NOMO-1 treated with dmso at 0.1 percent for 144 hours (cell line): ENCODE measurements at regions not wholly inside any gene's neighbourhood (a gene's known extent, or its start where the extent isn't known, plus 50 kb on each side); places are given as distances from the start of the nearest gene placed in this dataset.
A peak's percentile ranks its signal among the peaks of the same experiment; 100 is the strongest.

Source experiments
- DNase-seq: peaks from one replicate; lab custom pipeline; 2025; ENCODE audit not compliant: unreplicated experiment; lab: John Stamatoyannopoulos, UW

DNA sequence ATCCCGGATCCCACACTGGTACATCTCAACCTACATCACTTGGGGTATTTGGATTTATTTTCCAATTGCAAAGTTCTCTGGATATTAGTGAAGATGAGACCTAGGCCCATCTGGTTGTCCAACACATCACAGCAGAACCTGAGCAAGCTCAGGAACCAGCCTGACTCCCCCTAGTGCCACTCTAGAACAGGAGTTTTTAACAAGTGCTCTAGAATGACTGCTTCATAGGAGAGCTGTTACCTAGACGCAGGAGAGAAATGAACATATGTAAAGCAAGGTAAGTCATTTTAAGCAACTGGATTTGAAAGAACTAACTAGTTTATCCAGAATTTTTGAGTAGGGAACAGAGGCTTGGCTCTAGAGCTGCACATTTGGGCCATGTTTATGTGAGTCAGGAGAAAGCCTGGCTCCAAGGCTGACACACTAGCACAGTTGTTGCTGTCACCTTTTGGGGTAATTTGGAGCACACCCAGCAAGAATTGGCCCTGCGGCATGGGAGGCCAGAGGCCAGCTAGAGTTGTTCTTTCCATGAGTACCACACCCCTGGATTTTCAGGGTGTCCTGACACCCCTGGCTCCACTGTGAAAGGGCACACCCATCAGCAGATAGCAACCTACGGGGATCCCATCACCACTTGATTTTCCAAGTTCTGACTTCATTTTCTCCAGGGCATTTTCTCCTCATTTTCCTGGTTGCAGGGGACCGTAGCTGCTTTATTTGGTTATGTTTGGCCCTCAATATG lies 110.9 kb upstream of the LPAR1 start:
- DNase-seq, result peak; percentile 4

DNA sequence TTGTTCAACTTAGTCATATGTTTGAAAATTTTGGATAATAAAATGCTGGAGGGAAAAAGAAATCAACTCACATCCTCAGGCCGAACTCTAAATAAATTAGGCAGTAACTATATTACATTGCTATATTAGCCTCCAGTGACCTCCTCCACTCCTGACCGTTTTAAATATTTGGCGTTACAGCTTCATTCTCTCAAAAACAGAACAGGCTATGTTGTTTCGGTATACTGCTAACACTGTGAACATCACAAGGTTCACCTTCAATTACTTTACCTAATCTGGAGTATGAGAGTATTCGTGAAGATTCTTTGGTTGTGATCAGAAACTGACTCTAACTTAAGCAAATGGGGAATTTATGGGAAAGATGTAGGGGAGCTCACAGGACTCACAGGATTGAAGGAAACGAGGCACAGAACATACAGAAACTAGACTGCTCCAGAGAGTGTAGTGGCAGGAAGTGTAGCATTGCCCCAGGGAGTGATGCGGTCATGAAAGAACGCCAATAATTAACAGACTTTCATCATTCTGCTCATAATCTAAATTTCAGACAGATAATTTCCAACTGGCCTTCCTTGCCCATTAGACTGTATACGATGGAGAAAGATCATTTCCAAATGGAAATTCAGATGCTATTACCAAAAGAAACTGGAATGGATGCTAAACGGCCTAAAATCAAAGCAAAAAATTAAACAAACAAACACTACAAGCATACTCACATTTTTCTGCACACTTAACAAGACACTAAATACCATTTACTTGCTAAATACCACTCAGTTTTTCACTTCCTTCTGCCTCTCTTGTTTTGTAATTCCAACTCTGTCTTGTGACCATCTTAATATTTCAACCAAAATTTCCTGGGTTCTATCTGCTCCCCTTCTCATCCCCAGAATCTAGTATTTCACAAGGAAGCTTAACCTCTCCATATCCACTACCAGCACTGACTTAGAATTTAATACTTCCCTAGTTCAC lies 110.1 kb upstream of the LPAR1 start:
- peak; percentile 13 for DNase-seq

DNA sequence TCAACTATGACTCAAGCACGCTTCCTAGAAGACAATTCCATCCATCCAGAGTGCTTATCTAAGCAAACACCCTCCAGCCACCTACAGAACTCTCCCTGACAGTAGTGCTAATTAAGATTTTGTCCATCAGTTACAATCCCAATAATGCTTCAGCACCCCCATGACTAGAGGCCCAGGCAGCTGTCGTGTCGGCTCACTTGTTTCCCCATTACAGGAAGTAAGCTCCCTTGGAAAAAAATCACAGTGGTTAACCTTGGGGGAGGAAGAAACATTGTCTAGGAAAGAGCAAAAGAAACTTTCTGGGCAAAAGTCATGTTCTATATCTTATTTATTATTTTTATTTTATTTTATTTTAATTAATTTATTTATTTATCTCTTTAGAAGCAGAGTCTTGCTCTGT lies 108.8 kb upstream of the LPAR1 start:
- DNase-seq, result no peak

DNA sequence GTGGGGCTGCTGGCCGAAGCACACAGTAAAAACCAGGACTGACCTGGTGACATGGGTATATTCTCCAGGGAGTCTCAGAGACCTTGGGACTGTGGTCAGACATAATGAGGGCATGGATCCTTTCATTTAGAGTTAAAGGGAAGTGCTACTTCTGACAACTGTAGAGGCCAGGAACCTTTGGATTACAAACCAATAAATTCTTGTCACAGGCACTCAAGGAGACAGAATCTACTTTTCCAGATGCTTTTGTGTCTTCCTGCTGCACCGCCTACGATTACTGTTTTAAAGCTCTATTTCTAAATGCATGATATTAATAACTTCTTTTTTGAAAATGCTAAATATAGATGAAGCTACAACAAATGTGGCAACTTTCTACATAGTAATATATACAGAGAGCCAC lies 106.5 kb upstream of the LPAR1 start:
- no peak for DNase-seq

DNA sequence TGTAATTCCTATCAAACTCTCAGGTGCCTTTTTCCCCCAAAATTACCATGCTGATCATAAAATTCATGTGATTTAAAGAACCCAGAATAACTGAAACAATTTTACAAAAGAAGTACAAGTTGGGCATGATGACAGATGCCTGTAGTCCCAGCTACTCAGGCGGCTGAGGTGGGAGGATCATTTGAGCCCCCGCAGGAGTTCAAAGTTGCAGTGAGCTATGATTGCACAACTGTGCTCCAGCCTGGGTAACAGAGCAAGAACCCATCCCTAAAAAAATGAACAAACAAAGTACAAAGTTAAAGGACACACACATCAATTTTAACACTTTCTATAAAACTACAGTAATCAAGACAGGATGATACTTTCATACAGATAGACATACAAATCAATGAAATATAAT lies 97.9 kb upstream of the LPAR1 start:
- no peak for DNase-seq

DNA sequence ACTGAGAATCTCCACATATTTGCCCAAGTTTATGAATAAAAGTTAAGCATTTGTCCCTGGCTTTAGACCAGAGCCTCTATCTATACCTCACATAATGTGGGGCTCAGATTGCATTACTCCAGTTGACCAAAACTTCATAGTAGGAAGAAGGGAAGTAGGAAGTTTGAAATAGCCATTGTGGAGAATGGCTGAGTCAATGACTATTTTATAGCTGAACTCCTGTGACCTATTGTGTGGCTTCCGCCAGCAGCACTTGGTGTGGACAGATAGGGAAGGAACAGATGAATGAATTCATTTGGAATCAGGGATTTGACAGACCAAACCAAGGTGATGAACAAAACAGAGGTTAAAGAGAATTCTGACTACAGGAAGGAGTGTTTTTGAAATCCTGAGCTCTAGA lies 92.9 kb upstream of the LPAR1 start:
- DNase-seq, result no peak

DNA sequence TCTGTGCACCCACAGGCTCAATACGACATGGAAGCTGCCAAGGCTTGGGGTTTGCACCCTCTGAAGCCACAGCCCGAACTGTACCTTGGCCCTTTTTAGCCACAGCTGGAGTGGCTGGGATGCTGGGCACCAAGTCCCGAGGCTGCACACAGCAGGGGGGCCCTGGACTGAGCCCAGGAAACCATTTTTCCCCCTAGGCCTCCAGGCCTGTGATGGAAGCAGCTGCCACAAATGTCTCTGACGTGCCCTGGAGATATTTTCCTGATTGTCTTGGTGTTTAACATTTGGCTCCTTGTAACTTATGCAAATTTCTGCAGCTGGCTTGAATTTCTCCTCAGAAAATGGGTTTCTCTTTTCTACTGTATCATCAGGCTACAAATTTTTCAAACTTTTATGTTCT lies 82.3 kb upstream of the LPAR1 start:
- DNase-seq, result no peak

DNA sequence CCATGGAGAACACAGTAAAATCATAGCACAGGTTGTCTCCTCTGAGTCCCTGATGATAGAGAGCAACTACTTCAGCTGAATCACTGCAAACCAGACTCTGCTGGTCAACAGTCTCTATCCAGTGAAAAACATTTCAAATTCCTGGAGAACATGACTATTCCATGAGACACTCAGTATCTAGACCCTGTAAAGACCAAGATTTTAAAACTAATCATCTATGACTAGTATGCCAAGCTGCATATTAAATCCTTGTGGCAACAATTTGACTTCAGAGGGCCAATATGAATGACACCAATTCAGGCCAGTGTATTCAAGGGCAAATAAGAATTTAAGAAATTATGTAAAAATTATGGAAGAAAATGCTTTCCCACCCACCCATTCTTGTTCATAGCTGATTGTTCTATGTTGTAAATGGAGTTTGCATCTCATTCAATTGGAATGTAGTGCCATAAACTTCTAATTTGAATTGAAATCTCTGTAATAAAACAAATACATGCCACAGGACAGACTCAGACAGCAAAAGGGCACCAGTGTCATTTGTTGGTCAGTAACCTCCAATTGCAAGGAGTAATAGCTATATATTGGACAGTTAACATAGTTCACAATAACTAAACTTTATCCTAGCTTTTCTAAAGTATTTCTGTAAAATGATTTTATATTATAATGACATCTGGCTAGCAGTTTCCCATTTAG lies 80.1 kb upstream of the LPAR1 start:
- DNase-seq, result no peak

DNA sequence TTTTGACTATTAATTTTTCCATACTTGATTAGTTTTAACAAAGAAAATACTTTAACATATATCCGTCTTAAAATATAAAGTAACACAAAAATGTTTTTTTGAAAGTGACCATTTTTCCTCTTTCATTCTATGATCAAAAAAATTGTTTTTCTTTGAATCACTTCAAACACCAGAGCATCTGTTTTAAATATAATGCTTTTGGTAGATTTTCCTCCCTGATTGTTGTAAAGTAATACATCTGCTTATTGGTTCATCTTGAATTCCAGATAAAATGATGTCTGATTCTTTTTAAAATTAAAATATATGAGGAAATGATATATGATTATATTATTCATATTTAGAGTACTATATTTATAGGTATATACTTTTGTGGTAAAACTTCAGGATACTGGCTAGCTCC lies 76.2 kb upstream of the LPAR1 start:
- no peak for DNase-seq

DNA sequence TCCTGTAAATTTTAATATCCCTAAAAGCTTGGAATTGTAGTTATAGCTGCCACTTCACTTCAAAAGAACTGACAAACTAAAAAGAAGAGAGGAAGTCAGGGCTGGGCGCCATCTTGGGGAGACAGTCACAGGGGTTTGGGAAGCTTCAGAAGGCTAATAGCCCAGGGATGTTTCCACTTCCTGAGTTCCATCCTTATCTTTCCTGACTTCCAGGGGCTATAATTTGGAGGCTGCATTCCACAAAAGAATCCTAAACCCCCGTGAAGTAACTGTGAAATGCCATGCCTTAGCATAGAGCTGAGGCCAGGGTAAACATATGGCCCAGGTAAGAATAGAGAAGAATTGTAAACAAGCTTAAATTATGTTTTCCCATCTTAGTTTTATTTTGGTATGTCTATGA lies 75.4 kb upstream of the LPAR1 start:
- no peak for DNase-seq

DNA sequence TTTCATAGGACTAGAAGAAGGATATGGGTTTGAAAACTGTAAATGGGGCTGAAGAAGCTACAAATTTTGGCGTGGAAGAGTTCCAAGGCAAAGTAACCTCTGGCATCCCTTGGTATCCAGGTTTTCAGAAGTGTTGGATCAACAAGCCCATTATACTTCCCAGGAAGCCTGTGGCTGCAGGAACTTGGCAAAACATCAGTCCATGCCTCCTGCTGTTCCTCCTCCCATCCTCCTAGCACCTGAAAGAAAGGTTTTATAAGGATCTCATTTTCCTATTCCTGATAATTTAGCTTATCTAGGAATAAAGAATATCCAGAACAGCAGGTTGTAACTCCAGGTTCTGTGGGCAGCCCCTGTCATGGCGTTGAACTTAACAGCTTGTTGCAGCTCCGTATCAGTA lies 72.5 kb upstream of the LPAR1 start:
- DNase-seq, result no peak

DNA sequence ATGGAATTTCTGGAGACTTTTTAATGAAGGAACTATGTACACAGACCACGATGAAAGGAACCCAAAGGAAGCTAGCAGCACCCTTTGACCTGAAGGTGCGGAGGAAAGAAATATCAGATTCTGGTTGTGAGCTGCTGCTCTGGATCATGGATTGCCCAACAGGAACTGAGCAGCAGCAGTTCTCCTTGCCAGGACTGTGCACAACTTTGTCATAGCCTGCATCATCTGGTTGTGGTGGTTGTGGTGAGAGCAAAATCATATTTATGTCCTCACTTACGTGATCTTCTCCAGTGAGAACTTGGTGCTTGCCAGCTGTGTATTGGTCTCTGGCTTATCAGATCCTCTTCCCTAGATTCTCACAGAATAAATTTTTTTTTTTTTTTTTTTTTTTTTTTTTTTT lies 70.7 kb upstream of the LPAR1 start:
- DNase-seq, result peak; percentile 63

DNA sequence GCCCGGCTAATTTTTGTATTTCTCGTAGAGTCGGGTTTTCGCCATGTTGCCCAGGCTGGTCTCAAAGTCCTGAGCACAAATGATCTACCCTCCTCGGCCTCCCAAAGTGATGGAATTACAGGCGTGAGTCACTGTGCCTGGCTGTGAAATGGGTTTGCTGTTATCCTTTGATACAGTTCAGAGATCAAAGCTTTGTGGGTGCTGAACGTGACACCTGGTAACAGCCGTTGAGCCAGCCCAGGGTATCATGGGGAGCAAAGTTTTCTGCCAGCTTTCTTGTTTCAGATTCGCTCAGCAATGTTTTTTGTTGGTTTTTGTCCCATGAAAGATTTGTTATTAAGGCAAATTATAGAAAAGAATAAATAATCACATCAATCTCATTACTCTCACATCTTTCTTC lies 68.9 kb upstream of the LPAR1 start:
- no peak for DNase-seq

DNA sequence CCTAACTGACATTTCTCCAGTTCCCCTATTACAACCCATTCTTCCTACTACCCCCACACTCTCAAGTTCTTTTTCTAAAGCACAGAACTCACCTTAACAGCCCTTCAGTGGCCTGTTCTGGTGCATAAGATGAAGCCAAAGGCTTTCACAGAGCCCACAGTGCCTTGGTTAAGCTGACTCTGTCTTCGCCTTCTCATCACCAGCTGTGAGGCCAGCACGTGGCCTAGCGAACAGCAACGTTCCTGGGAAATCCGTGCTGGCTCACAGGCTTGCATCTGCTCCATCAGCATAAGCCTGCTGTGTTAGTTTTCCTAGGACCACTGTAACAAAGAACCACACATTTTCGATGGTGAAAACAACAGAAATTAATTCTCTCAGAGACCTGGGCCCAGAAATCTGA lies 67.9 kb upstream of the LPAR1 start:
- no peak for DNase-seq

DNA sequence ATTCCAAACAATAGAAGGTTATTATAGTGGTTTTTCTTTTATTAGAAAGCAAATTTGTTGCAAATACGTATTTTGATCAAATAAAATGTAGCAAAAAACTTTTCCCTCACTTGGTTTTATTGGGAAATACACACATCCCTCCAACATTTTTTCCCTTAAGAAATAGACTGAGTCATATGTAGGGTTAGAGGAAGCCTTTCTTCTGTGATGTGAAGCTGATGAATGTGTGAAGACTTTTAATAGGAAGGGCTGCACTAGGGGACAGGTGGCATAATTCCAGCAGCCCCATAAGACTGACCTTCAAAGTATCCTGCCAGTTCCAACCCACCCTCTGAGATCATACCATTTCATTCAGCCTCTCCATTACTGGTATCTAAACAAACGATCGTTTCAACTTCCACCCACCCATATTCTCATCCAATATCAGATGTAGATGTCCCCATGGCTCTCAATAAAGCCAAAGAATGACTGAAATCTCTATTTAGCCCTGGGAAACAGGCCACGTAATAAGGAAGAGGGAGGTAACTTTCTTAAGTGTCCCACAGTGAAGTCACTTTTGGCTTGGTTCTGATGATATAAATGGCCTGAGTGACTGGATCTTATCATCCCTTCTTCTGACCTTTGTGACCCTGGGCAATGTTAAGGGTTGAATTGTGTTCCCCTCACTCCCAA lies 64.7 kb upstream of the LPAR1 start:
- no peak for DNase-seq

DNA sequence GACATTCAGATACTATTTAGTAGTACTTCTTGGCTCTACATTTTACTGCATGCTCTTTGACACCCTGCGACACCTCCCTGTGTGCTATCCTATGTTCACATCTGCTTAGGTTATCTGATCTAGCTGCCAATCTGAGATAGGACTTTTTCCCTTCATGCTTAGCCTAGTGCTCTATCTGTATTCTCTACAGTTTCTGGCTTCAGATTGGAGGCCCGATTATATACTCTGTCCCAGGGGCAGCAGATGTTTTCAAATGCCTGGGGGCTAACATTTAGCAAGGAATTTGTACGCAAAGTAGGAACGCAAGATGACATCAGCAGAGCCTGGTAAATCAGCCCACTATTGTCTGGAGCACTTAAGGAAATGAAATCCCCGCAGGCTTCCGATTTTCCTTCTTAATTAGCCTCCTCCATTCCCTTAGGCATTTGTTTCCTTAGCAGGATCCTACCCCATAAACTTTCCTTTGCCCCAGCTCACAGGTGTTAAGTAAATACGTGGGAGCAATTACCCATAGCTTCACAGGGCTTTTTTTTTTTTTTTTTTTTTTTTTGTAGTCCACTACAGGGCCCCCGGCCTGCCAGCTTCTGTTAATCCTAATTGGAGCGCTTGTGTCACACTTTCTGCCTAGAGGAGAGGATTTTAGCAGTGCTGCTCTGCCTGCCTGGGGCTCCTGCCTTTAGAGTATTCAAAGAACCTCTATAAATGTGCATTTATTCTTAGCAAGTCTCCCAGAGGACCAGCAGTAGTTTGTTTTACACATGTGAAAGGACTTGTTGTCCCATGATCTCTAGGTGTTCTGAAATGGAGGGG lies 61.1 kb upstream of the LPAR1 start:
- DNase-seq, result no peak

DNA sequence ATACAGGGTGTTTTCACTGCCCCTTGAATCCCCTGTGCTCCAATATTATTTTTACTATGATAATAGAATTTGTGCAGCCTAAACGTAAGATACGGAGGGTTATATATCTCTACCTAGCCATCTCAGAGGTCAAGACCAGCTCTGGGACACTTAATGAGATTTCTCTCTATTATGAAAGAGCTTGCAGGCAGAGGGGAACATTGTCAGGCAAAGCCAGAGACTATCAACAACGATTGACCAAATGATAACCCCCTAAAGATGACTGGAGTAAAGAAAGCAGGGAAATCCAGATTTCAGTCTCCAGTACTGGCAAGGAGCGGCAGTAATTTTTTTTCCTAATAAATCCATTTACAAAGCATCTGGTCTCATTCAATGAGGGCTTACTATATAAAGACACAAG lies 59.8 kb upstream of the LPAR1 start:
- no peak for DNase-seq

DNA sequence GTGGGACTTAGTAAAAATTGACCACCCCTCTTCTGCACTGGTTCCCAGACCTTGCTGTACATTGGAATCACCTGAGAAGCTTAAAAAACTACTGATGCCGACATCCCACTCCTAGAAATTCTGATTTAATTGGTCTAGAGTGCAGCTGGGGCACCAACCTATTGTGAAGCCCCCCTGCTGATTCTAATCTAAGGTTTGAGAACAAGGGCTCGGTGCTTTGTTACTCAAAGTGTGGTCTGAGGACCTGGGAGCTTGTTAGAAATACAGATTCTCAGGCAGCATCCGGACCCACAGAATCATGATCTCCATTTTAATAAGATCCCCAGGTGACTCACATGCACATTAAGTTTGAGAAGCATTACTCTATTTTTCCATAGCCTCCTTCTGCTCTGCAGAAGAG lies 57.8 kb upstream of the LPAR1 start:
- DNase-seq, result no peak

DNA sequence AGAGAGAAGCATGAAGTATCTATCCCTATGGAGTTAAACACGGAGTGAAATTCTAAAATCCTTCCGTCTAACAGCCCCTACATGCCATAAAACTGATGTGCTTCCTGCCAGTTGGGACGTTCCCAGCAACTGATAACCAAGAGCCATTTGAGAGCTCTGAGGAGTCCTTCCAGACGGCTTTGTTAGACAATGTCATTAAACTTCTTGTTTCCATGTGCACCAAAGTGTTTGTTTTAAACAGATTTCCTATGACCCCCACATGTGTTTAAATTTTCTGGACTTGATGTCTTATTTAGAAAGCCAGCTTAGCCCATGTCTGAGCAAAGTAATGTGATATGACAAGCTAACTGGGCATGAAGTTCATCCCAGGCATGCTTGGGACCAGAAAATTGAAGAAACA lies 57.2 kb upstream of the LPAR1 start:
- no peak for DNase-seq

DNA sequence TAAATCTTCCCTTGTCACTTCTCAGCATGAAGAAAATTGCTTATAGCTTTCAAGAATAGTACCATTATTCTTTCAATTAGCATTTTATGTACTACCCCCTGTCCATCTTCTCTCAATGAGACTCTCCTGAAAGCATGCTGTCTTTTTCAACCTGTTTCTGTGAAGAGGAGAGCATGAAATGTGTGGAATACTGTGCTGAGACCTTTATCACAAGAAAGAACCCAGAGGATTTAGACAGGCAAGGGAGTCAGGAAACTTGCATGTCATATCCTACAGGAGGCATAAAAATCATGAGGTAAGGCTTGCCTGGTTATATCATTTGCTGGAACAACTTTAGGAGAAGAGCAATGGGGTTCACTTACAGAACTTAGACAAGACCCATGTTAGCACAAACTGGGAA lies 56.7 kb upstream of the LPAR1 start:
- DNase-seq, result no peak
